SJSA1 (cell line): ENCODE measurements at regions not wholly inside any gene's neighbourhood (a gene's known extent, or its start where the extent isn't known, plus 50 kb on each side); places are given as distances from the start of the nearest gene placed in this dataset.

Experiments used
- DNase-seq, 2 experiments: peaks; one replicate each; pipeline ENCODE4 v3.0.0-alpha.2; 2015 to 2020; ENCODE audit warnings: low spot score in 2 of 2, low read depth in 1 of 2
- H3K27ac ChIP-seq: fragments of 250-450 bp; sonication (Bioruptor Pico); 2 replicates; pipeline ENCODE4 v1.5.1; 2020; ENCODE audit warnings: mild to moderate bottlenecking, moderate library complexity
- H3K27me3 ChIP-seq: fragments of 250-450 bp; sonication (Bioruptor Pico); replicated peaks from 2 replicates; pipeline ENCODE4 v1.5.1; 2020; ENCODE audit warnings: mild to moderate bottlenecking, moderate library complexity
- H3K36me3 ChIP-seq: fragments of 250-450 bp; sonication (Bioruptor Pico); 2 replicates; pipeline ENCODE4 v1.5.1; 2020; ENCODE audit warnings: mild to moderate bottlenecking
- H3K4me1 ChIP-seq: fragments of 250-450 bp; sonication (Bioruptor Pico); replicated peaks from 2 replicates; pipeline ENCODE4 v1.6.1; 2021; ENCODE audit warnings: mild to moderate bottlenecking
- H3K4me3 ChIP-seq: fragments of 250-450 bp; sonication (Bioruptor Pico); 2 replicates; pipeline ENCODE4 v1.5.1; 2020; ENCODE audit warnings: mild to moderate bottlenecking
- H3K9me3 ChIP-seq: fragments of 250-450 bp; sonication (Bioruptor Pico); replicated peaks from 2 replicates; pipeline ENCODE4 v1.5.1; 2020; ENCODE audit warnings: mild to moderate bottlenecking

DNA sequence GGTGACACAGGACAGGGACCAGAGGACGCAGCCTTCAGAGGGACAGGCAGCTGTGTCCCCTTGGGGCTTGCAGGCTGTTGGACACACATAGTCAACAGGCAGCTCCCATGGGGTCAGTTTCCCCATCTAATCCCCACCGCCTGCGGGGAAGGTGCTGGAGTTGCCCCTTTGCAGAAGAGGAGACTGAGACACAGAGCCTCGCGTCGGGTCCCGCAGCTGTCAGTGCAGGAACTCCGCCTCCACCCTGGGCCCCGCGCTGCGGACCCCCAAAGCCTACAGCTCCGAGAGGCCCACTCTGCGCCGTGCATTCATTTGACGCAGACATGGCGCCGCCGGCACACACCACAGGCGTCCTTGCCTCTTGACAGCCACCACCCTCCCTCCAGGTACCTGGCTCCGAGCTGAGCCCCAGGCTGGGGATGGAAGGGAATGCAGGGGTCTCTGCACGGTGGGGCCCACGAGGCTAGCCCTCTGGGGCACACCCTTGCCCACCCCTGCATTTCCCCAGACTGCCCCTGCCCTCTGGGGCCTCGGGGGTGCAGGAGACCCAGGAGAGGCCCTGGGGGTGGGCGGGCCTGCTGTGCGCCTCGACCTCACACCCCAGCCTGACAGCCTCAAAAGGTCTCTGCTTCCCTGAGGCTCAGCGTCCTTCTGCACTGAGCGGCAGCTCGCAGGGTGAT, 88.5 kb upstream of the ACTRT2 start:
- no peak for DNase-seq
- H3K36me3 ChIP-seq = no peaks in the 10 kb centered on the region
- peaks cover 5% of the 10 kb centered on the region; the same call in 1 of the 2 replicates for H3K9me3 ChIP-seq
- no peaks in the 10 kb centered on the region for H3K27me3 ChIP-seq
- no peak overlapping the region for H3K4me3 ChIP-seq
- H3K4me1 ChIP-seq = no peaks in the 10 kb centered on the region
- no peak overlapping the region for H3K27ac ChIP-seq

DNA sequence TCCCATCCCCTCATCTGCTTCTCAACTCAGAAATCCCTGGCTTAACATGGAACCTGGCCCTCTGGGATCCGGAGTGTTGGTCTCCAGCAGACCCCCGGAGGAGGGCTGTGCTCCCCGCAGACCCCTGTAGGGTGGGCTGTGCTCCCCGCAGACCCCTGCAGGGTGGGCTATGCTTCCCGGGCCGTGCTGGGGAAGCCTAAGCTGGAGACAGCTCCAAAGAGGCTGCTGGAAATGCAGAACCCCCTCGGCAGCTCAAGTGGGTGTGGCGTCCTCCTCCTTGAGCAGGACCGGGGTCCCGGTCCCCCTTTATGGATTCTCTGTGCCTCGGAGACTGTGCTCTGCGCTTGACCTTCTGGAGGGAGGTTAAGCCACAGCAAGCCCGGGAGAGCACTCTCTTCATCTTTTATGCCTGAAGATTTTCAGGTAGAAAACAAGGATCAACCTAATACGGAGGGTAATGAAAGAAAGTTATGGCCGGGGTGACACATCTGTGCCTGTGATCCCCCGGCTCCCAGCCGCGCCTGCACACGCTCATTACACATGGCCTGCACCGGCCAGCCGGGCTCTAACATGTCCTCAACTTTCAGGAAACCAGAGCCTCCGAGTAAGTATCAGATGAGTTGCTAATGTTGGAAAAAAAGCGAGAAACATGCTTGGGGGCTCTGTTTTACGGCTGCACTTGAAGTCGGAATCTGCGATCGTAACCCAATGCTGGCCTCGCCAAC, 87.7 kb upstream of the ACTRT2 start:
- H3K36me3 ChIP-seq = no peaks in the 10 kb centered on the region
- H3K4me1 ChIP-seq = no peaks in the 10 kb centered on the region
- H3K27ac ChIP-seq = no peak overlapping the region
- no peak overlapping the region for H3K4me3 ChIP-seq
- no peaks in the 10 kb centered on the region for H3K27me3 ChIP-seq
- H3K9me3 ChIP-seq = peaks cover 10% of the 10 kb centered on the region; the same call in 1 of the 2 replicates
- no peak for DNase-seq

DNA sequence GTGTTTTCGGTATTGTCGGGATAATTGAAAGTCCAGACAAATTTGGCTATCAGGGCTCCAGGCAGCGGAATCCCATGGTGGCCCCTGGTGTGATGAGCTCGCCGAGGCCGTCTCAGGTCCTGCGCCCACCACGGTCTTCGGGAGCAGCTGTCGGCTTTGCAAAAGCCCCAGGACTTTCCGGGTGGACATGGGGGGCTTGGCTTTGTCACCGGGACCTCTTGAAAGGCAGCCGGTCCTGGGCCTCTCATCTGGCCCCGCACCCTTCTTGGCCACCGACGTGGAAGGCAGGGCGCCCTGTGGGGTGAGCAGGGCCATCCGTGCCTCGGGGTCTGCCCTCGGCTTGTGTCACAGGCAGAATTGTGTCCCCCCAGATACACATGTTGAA, 87.1 kb upstream of the ACTRT2 start:
- no peaks in the 10 kb centered on the region for H3K27me3 ChIP-seq
- H3K27ac ChIP-seq = no peak overlapping the region
- no peaks in the 10 kb centered on the region for H3K36me3 ChIP-seq
- DNase-seq = no peak
- no peak overlapping the region for H3K4me3 ChIP-seq
- no peaks in the 10 kb centered on the region for H3K4me1 ChIP-seq
- H3K9me3 ChIP-seq = peaks cover 10% of the 10 kb centered on the region; the same call in 1 of the 2 replicates

DNA sequence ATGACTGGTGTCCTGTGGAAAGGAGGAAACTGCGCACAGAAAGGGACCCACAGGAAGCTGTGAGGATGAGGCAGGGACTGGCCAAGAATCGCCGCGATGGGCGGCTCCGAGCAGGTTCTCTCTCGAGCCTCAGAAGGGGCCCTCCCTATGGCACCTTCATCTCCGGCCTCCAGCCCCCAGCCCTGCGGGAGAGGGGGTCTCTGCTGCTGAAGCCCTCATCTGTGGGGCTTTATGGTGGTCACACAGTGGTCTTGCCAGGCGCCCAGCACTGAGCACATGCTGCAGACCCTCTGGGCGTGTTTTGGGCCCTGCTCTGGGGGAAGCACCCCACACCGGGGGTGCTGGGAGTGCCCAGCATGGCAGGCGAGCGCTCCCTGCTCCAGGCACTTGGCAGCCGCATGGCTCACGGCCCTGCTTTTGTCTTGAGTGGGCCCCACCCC, 86.6 kb upstream of the ACTRT2 start:
- DNase-seq = no peak
- Histone ChIP-seq H3K36me3 (no peaks in the 10 kb centered on the region), H3K9me3 (peaks cover 10% of the 10 kb centered on the region; the same call in 1 of the 2 replicates), H3K4me3 (no peak overlapping the region), H3K27ac (no peak overlapping the region), H3K27me3 (no peaks in the 10 kb centered on the region), H3K4me1 (no peaks in the 10 kb centered on the region)

DNA sequence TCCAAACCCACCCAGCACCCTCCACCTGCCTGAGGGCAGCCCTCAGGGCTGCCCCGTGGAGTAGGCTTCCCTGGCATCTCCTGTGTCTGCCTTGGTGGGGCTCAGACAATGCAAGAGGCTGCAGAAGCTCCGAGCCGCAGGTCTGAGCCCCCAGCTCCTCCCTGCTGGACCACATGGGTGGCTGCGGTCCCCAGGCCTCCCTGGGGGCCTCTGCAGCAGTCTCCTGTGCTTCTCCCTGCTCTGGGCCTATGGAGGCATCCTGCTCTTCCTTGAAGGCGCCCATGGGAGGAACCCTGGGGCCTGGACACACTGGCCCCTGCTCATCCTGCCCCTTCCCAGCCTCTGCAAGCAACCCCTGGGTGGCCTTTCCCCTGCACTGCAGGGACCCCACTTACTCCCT, 86.1 kb upstream of the ACTRT2 start:
- Histone ChIP-seq H3K9me3 (peaks cover 10% of the 10 kb centered on the region; the same call in 1 of the 2 replicates), H3K36me3 (no peaks in the 10 kb centered on the region)

DNA sequence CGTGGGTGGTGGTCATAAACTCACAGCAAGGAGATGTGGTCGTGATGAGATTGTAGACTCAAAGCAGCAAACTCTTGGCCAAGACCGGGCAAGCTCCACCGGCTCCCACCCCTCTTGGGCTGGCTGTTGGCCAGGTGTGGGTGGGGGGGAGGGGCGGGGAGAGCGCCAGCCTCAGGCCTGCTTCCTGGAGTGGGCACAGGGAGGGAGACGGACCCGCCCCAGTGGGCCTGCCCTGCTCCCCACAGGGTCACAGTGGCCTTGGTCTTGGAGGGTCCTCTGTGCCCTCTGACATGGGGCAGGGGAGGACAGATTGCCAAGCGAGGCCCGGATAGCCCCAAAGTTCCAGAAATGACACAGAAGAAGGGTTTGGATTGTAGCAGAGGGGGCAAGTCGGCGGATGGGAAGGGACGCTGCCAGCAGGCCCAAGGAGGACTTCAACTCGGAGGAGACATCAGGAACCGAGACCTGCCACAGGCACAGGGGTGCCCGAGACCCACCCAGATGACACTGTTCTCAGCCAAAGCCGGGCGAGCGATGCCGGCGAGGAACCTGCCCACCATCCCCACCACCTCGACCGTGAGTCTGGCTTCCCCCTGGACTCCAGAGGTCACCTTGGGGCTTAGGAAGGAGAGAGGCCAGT, 85.4 kb upstream of the ACTRT2 start:
- H3K27ac ChIP-seq = no peak overlapping the region
- no peaks in the 10 kb centered on the region for H3K4me1 ChIP-seq
- no peaks in the 10 kb centered on the region for H3K36me3 ChIP-seq
- no peak for DNase-seq
- no peak overlapping the region for H3K4me3 ChIP-seq
- H3K27me3 ChIP-seq = no peaks in the 10 kb centered on the region
- peaks cover 10% of the 10 kb centered on the region; the same call in 1 of the 2 replicates for H3K9me3 ChIP-seq

More for the DNA sequence above, 86.1 kb upstream of the ACTRT2 start:
- Histone ChIP-seq H3K27ac (no peak overlapping the region), H3K4me1 (no peaks in the 10 kb centered on the region), H3K27me3 (no peaks in the 10 kb centered on the region), H3K4me3 (no peak overlapping the region)
- DNase-seq = no peak

DNA sequence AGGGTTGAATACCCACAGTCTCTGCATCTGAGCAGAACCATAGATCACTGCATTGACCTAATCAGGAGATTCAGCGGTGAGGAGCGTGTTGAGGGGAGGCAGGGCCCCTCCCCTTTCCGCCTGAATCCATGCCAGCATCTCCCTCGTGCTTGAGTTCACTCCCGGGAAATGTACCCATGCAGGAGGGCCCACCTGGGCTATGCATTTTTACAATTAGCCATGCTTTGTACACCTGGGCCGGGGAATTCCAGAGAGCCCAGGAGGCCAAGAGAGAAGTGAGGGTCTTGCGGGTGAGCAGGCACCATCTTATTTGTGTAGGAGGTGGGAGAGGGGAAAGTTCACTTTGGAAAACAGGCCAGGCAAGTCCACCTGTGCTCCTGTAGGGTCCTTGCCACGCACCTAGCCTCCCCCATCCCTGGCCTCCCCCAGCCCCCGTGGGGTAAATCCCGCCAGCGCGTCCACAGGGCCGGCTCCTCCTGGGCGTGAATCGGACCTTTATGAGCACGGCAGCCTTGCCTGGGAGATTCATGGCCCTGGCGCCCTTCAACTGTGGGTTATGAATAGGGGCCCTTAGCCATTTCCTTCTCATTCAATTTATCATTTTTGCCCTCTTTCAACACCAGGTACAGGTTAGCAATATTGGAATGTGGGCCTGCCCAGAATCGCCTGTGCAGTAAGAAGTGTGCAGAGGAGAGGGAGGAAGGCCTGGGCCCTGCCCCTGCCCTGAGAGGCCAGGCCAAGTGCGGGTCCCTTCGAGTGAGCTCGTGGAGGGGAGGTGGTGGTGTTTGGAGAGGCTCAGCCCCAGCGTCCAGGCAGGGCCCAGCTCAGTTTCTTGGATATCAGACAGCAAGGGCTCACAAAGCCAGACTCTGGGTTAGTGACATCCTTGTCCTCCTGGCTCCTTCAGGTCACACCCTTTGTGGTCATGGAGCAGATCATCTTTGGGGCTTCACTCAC, 84.4 kb upstream of the ACTRT2 start:
- Histone ChIP-seq H3K27ac (no peak overlapping the region), H3K4me3 (no peak overlapping the region), H3K36me3 (no peaks in the 10 kb centered on the region), H3K9me3 (peaks cover 10% of the 10 kb centered on the region; the same call in 1 of the 2 replicates), H3K4me1 (no peaks in the 10 kb centered on the region), H3K27me3 (no peaks in the 10 kb centered on the region)
- no peak for DNase-seq

DNA sequence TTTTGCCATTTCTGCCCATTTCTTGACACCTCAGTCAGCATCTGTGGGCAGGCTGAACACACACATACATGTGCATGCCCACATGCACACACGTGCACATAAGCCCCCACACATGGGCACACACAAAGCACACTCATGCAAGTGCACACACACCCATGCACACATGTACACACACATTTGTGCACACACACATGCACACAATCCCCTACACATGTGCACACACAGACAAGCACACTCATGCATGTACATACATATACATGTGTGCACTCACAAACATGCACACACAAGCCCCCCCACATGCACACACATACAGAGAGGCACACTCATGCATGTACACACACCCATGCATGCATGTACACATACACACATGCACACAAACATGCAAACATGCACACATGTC, 83.5 kb upstream of the ACTRT2 start:
- no peaks in the 10 kb centered on the region for H3K36me3 ChIP-seq
- H3K27ac ChIP-seq = no peak overlapping the region
- no peak for DNase-seq
- H3K27me3 ChIP-seq = no peaks in the 10 kb centered on the region
- H3K4me3 ChIP-seq = no peak overlapping the region
- peaks cover 13% of the 10 kb centered on the region; the same call in 1 of the 2 replicates for H3K9me3 ChIP-seq
- H3K4me1 ChIP-seq = no peaks in the 10 kb centered on the region

DNA sequence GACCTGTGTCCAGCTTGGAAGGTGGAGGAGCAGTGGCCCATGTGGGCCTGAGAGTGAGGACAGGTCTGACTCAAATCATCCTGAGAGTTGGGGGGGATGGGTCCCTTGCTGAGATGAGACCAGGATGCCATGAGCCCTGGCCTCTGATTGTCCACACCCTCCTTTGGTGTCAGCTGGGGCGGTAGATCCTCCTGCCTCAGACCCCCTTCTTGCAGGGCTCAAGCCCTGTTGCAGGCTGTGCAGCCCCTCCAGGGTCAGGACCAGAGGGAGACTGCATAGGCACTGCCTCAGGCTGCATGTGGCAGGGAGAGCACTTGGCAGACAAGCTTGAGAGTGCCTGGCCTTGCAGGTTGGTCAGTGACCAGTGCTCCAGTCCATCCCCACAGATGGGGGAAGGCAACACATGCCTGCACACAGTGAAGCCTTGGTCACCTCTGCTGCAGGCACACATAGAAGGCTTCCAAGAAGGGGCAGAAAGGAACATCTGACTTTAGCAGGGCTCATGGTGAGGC, 82.2 kb upstream of the ACTRT2 start:
- no peak for DNase-seq
- H3K9me3 ChIP-seq = peaks cover 13% of the 10 kb centered on the region; the same call in 1 of the 2 replicates
- H3K36me3 ChIP-seq = no peaks in the 10 kb centered on the region
- H3K4me3 ChIP-seq = no peak overlapping the region
- no peaks in the 10 kb centered on the region for H3K4me1 ChIP-seq
- no peak overlapping the region for H3K27ac ChIP-seq
- H3K27me3 ChIP-seq = no peaks in the 10 kb centered on the region

DNA sequence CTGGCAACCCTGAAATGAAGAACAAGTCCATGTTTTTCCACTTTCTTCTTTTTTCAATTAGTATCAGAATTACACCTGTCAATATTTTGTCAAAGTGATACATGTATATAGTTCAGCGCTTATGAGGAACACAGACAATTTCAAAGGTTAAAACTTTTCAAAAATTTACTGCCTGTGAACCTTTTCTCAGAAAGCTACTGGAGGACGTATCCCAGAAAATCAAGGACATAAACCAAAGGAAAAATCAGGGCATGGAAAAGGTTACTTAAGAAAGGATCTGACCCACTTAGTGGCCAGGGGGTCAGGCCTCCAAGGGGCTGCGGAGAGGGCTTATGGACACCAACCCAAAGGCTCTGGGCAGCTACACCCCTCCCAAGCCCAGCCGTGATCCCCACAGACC, 81.1 kb upstream of the ACTRT2 start:
- Histone ChIP-seq H3K27me3 (no peaks in the 10 kb centered on the region), H3K27ac (no peak overlapping the region), H3K4me3 (no peak overlapping the region), H3K9me3 (peaks cover 12% of the 10 kb centered on the region; the same call in 1 of the 2 replicates), H3K4me1 (no peaks in the 10 kb centered on the region), H3K36me3 (no peaks in the 10 kb centered on the region)
- DNase-seq = no peak

DNA sequence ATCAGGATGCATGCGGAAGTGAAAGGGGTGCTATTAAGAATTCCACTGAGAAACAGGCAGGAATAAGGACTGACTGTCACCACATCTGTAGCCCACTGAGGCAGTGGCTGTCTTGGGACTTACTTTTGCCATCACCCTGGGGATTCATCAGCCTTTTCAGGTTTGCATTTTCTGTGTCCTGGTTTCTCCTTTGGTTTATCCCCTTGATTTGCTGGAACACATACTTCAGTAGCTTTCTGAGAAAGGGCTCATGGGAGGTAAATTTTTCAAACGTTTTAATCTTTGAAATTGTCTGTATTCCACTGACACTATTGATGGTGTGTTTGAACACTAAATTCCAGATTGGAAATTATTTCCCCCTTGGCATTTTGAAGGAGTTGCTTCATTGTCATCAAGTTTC, 80.2 kb upstream of the ACTRT2 start:
- H3K9me3 ChIP-seq = peaks cover 12% of the 10 kb centered on the region; the same call in 1 of the 2 replicates

DNA sequence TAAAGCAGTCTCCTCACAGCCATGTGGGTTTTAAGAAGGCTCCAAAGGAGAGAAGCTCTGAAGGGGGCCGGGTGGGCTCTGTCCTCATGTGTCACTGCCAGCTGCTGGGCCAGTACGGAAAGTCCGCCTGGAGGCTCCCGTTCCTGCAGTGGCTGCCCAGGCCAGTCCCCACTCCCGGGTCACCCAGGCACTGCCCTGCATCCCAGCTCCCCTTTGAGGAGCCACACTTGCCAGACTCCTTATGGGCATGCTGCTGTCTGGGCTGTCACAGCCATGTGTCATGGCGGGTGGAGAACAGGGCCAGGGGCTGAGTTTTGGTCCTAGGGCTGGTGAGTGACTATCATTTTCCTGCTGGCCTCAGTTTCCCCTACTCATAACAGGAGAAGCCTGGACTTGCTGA, 79.4 kb upstream of the ACTRT2 start:
- Histone ChIP-seq H3K27ac (no peak overlapping the region), H3K27me3 (no peaks in the 10 kb centered on the region), H3K4me1 (no peaks in the 10 kb centered on the region), H3K36me3 (no peaks in the 10 kb centered on the region), H3K9me3 (peaks cover 12% of the 10 kb centered on the region; the same call in 1 of the 2 replicates), H3K4me3 (no peak overlapping the region)
- no peak for DNase-seq

More for the DNA sequence above, 80.2 kb upstream of the ACTRT2 start:
- H3K27me3 ChIP-seq = no peaks in the 10 kb centered on the region
- H3K4me1 ChIP-seq = no peaks in the 10 kb centered on the region
- H3K27ac ChIP-seq = no peak overlapping the region
- H3K36me3 ChIP-seq = no peaks in the 10 kb centered on the region
- no peak for DNase-seq
- H3K4me3 ChIP-seq = no peak overlapping the region

DNA sequence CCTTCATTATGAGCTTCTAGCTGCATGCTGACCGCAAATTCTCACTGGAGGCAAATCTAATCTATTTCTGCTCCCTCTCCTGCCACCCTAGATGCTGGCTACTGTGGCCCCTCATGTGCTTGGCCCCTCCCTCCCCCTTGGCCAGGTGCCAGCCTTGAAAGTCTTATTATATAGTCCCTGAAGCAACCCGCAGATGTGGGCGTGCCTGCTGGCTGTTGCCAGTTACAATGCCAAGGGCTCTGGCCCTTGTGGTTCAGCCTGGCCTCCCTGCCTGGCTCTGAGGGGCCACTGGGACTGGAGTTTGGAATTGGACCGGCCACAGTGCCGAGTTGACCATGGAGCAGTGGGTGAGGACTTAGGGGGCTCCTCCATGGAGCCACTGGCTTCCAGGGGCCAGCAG, 78.9 kb upstream of the ACTRT2 start:
- Histone ChIP-seq H3K27ac (no peak overlapping the region), H3K4me3 (no peak overlapping the region), H3K4me1 (no peaks in the 10 kb centered on the region), H3K36me3 (no peaks in the 10 kb centered on the region), H3K27me3 (no peaks in the 10 kb centered on the region), H3K9me3 (peaks cover 12% of the 10 kb centered on the region; the same call in 1 of the 2 replicates)
- no peak for DNase-seq
